ENCODE measurements at regions not wholly inside any gene's neighbourhood (a gene's known extent, or its start where the extent isn't known, plus 50 kb on each side); places are given as distances from the start of the nearest gene placed in this dataset.

GRCh38 chr16:73418691-73419090 lies 370.8 kb upstream of the ZFHX3 start:
- TF ChIP-seq, protein P1, sequence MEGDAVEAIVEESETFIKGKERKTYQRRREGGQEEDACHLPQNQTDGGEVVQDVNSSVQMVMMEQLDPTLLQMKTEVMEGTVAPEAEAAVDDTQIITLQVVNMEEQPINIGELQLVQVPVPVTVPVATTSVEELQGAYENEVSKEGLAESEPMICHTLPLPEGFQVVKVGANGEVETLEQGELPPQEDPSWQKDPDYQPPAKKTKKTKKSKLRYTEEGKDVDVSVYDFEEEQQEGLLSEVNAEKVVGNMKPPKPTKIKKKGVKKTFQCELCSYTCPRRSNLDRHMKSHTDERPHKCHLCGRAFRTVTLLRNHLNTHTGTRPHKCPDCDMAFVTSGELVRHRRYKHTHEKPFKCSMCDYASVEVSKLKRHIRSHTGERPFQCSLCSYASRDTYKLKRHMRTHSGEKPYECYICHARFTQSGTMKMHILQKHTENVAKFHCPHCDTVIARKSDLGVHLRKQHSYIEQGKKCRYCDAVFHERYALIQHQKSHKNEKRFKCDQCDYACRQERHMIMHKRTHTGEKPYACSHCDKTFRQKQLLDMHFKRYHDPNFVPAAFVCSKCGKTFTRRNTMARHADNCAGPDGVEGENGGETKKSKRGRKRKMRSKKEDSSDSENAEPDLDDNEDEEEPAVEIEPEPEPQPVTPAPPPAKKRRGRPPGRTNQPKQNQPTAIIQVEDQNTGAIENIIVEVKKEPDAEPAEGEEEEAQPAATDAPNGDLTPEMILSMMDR (IDR thresholded peaks at IDR 0.05; ENCODE audit: low read depth, low read length): no peak
- DNase-seq (ENCODE audit: low read depth, low spot score): no peak
- no peak overlapping the region for H3K4me3 ChIP-seq (ENCODE audit: low read depth, low read length)
- in situ Hi-C loops (cut with HindIII; ENCODE audit: low sequenced_read_pairs): no loop called here

- no peak for DNase-seq (ENCODE audit: low read depth, low spot score)
- no peak overlapping the region for H3K4me3 ChIP-seq (ENCODE audit: low read depth, low read length)
- TF ChIP-seq, protein P1 (IDR thresholded peaks at IDR 0.05; ENCODE audit: low read depth, low read length): no peak
- in situ Hi-C loops (cut with HindIII; ENCODE audit: low sequenced_read_pairs): no loop called here
Observed at GRCh38 chr16:73418051-73418450, 370.1 kb upstream of the ZFHX3 start.

DNA sequence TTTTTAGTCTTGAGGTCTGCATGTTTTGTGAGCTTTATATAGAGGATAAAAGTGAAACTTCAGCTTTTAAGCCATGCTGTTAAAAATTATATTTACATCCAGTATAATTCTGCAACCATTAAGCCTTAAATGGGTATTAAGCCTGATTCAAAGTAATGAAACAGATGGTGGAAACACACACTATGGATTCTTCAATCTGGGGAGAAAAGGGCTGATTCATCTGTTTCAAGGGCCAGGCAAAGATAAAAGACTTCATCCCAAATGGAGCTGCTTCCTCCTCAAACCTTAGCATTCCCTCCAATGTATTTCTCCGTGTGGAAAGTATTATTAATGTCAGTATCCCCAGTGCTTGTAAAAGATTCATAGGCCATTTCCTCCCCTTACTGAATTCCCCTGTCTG lies 367.4 kb upstream of the ZFHX3 start:
- DNase-seq (ENCODE audit: low read depth, low spot score): no peak
- TF ChIP-seq, protein P1 (IDR thresholded peaks at IDR 0.05; ENCODE audit: low read depth, low read length): no peak
- H3K4me3 ChIP-seq (ENCODE audit: low read depth, low read length): no peak overlapping the region
- in situ Hi-C loops (cut with HindIII; ENCODE audit: low sequenced_read_pairs): no loop called here

DNA sequence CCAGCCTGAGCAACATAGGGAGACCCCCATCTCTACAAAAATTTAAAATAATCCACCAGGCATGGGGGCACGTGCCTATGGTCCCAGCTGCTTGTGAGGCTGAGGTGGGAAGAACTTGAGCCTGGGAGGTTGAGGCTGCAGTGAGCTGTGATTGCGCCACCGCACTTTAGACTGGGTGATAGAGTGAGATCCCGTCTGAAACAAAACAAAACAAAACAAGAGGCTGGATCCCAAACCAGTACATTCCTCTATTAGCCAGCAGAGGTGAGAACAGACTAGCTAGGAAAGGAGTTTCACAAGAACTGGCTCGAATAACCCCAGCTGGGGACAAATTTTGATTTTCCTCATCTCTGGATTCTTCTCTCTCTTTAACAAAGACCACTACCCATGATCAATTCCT lies 366.7 kb upstream of the ZFHX3 start:
- no peak for DNase-seq (ENCODE audit: low read depth, low spot score)
- TF ChIP-seq, protein P1 (IDR thresholded peaks at IDR 0.05; ENCODE audit: low read depth, low read length): no peak
- in situ Hi-C loops (cut with HindIII; ENCODE audit: low sequenced_read_pairs): no loop called here
- no peak overlapping the region for H3K4me3 ChIP-seq (ENCODE audit: low read depth, low read length)

- no peak overlapping the region for H3K4me3 ChIP-seq (ENCODE audit: low read depth, low read length)
- no peak for DNase-seq (ENCODE audit: low read depth, low spot score)
- TF ChIP-seq, protein P1 (IDR thresholded peaks at IDR 0.05; ENCODE audit: low read depth, low read length): no peak
- in situ Hi-C loops (cut with HindIII; ENCODE audit: low sequenced_read_pairs): no loop called here
Observed at GRCh38 chr16:73413830-73414190, 365.9 kb upstream of the ZFHX3 start.

DNA sequence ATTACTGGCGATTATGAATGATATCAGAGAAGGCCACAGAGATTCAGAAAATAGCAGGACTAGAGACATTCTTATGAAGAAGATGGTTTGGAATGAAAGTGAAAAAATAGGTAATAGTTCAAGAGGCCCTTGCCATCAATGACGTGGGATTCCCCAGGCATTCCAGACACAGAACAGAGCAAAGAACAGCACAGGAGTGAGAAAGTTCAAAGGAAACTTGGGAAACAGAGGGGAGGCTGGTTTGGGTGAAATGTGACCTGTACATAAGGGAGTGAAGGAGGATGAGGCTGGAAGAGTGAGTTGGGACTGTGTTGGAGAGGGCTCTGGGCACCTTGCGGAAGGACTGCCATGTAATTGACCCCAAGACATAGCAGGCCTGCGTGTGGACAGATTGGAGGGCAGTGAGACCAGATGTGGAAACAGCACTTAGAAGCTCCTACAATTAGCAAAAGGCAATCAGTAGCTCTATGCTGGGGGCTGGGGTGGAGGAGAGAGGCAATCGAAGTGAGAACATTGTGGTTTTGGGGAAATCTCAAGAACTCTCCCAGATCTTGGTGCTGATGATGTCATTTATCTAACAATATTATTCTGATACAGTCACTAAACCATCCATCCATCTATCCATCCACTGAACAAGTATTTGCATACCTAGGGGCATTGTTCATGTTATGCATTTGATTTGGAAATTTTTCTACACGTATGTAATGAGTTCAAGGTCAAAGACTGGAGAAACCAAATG lies 365.3 kb upstream of the ZFHX3 start:
- TF ChIP-seq, protein P1 (IDR thresholded peaks at IDR 0.05; ENCODE audit: low read depth, low read length): no peak
- DNase-seq (ENCODE audit: low read depth, low spot score): no peak
- in situ Hi-C loops (cut with HindIII; ENCODE audit: low sequenced_read_pairs): no loop called here
- no peak overlapping the region for H3K4me3 ChIP-seq (ENCODE audit: low read depth, low read length)
